Pancreas (tissue), 10 donors: ENCODE measurements at regions not wholly inside any gene's neighbourhood (a gene's known extent, or its start where the extent isn't known, plus 50 kb on each side); places are given as distances from the start of the nearest gene placed in this dataset.

Experiments used
- ATAC-seq, 4 donors: fragments of 200-7000 bp; cut with Tn5 transposase; one replicate each; pipeline versions ENCODE4 v1.8.0 to v1.9.1; 2020; ENCODE audit warnings: mild to moderate bottlenecking in 4 of 4, moderate library complexity in 4 of 4
- DNase-seq, 6 donors: peaks; one replicate each; pipeline ENCODE4 v3.0.0-alpha.2; 2020
- FAIRE-seq: peaks from 2 replicates; lab custom pipeline; 2012; peaks lifted over from hg19 to GRCh38; lab: Jason Lieb, UNC
- H3K27ac ChIP-seq, 4 donors: fragments of 200-600 bp; sonication (generic); 1 replicate in 3 of 4; 2 replicates in 1 of 4; pipeline versions ENCODE4 v1.5.0 to v1.8.0; 2020
- H3K27me3 ChIP-seq, 4 donors: fragments of 200-600 bp; one replicate each; pipeline ENCODE4 v1.8.0; 2021
- H3K36me3 ChIP-seq, 3 donors: fragments of 200-600 bp; sonication (generic) in 1 of 3; one replicate each; pipeline versions ENCODE4 v1.5.0 to v1.8.0; 2020 to 2021
- H3K4me1 ChIP-seq, 3 donors: fragments of 200-600 bp; one replicate each; pipeline ENCODE4 v1.8.0; 2021
- H3K4me3 ChIP-seq, 4 donors: fragments of 200-600 bp; sonication (generic) in 2 of 4; one replicate each; pipeline versions ENCODE4 v1.5.0 to v1.8.0; 2020 to 2021
- H3K9me3 ChIP-seq, 4 donors: fragments of 200-600 bp; one replicate each; pipeline ENCODE4 v1.8.0; 2021
- CTCF ChIP-seq, 4 donors: fragments of 200-600 bp; sonication (generic) in 3 of 4; IDR thresholded peaks; one replicate each; pipeline versions ENCODE4 v1.5.0 to v1.8.0; 2021; ENCODE audit warnings: antibody characterized with exemption in 4 of 4
- WGBS, 2 donors: extraction: QIAGEN DNeasy Blood & Tissue Kit; methylation state at CpG; one replicate each; pipeline ENCODE4 v1.1.7; 2013; 5-methylcytosine and 5-hydroxymethylcytosine counted together
- intact Hi-C, 3 donors: fragments of 100-400 bp; cut with DNase I; formaldehyde crosslinking; loops; one replicate each; pipeline versions ENCODE4 v1.11.1 to v1.14.2; 2022
- donor health status: healthy with polysubstance abuse.
- donor health status: DM: no; HTN: no; CAD: no; lungs with moderate emphysema.
- donor health status: DM: no; HTN: no; CAD: no.
- donor health status: control.
- donor health status: control.
- donor health status: Bipolar disorder and iron deficiency.
- donor health status: DM: yes; HTN: yes; CAD: no.
- donor health status: DM: no; HTN: no; CAD: no.
- donor health status: DM: no; HTN: no; CAD: no.
- donor health status: DM: yes; HTN: yes; CAD: no.

DNA sequence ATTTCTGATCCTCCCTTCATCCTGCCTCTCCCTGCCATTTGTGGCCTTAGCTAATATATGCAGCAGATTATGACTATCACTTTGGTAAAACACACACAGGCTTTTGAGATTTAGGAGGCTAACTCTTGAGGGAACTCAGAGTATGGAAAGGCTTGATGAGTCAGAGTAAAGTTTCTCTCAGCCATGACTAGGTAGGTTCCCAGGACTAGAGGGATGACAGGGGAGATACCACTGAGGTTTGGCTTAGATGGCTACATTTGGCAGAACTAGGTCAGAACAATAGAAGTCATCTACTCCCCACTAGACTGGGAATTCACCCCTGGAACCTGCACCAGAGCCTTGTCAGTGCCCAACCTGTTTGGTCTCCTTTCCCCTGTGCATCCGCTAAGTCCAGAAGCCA, 585.7 kb downstream of the TLL1 start:
- H3K36me3 ChIP-seq: no peaks in the 10 kb centered on the region
- intact Hi-C loops: no loop called here
- H3K27me3 ChIP-seq: no peaks in the 10 kb centered on the region
- H3K4me3 ChIP-seq: no peak overlapping the region
- H3K4me1 ChIP-seq: no peaks in the 10 kb centered on the region
- no peak for TF ChIP-seq CTCF (IDR thresholded peaks at IDR 0.05)
- H3K27ac ChIP-seq: no peak overlapping the region
- H3K9me3 ChIP-seq: no peaks in the 10 kb centered on the region
- DNase-seq (no peak), ATAC-seq (no peak), FAIRE-seq (no peak)
- WGBS, 2 donors: 89 to 100% methylated on average over 1 of the region's 1 CpG

- DNase-seq (no peak), FAIRE-seq (no peak), ATAC-seq (no peak)
- Histone ChIP-seq H3K9me3 (no peaks in the 10 kb centered on the region), H3K4me3 (no peak overlapping the region), H3K36me3 (no peaks in the 10 kb centered on the region), H3K27ac (no peak overlapping the region), H3K4me1 (no peaks in the 10 kb centered on the region), H3K27me3 (no peaks in the 10 kb centered on the region)
- TF ChIP-seq CTCF (IDR thresholded peaks at IDR 0.05): no peak
- intact Hi-C loops: no loop called here
- WGBS, 2 donors: 58% methylated on average over 5 of the region's 5 CpGs
Observed at GRCh38 chr4:166459621-166460020, 586.6 kb downstream of the TLL1 start.

DNA sequence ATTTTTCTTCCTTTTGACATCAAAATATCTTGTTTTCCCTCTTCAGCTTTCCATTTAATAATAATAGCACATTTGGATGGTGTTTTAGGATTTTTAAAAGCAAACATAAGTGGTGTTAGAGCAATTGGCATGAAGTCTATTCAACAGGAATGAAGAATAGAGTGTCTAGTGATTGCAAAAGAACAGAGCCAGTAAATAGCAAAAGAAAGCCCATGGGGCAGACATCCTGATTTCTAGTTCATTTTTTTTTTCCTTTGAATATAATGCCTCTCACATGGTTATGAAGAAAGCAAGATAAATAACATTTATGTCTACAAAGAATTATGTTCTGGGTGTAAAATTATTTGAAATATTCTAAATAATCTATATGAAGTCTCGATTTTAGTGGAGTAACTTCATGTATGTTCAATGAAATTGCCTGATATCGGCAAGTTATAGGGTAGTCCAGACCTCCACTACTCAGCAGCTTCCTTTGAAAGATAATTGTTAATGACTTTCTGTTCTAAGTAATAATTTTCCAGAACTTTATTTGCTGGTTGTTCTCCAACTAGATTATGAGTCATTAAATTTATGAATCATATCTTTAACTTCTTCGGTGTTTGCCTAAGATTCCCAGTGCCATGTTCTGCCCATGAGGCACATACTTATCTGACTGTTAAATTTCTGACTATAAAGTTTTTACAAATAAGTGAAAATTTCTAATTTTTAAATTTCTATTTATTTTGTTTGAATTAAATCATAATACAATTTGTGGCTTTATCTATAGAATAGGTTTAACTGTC, 587.9 kb downstream of the TLL1 start:
- FAIRE-seq (no peak), ATAC-seq (peak in 1 of 4 donors; percentile 45), DNase-seq (no peak)
- Histone ChIP-seq H3K4me3 (no peak overlapping the region), H3K4me1 (no peaks in the 10 kb centered on the region), H3K27ac (no peak overlapping the region), H3K9me3 (no peaks in the 10 kb centered on the region), H3K36me3 (no peaks in the 10 kb centered on the region), H3K27me3 (no peaks in the 10 kb centered on the region)
- no peak for TF ChIP-seq CTCF (IDR thresholded peaks at IDR 0.05)
- intact Hi-C loops: no loop called here
- WGBS, 2 donors: 53 to 68% methylated on average over 3 of the region's 3 CpGs

- DNase-seq (no peak), ATAC-seq (no peak), FAIRE-seq (no peak)
- Histone ChIP-seq H3K27me3 (no peaks in the 10 kb centered on the region), H3K9me3 (no peaks in the 10 kb centered on the region), H3K4me3 (no peak overlapping the region), H3K36me3 (no peaks in the 10 kb centered on the region), H3K27ac (no peak overlapping the region), H3K4me1 (peaks cover 0 to 16% (median 12%) of the 10 kb centered on the region in 3 donors)
- 41 to 56% methylated on average over 2 of the region's 2 CpGs for WGBS, 2 donors
- TF ChIP-seq CTCF (IDR thresholded peaks at IDR 0.05): no peak
- intact Hi-C loops: no loop called here
Observed at GRCh38 chr4:166481055-166481454, 608.0 kb downstream of the TLL1 start.

GRCh38 chr4:166481739-166482138, 608.7 kb downstream of the TLL1 start:
- H3K36me3 ChIP-seq: no peaks in the 10 kb centered on the region
- H3K27ac ChIP-seq: no peak overlapping the region
- FAIRE-seq (no peak), DNase-seq (no peak), ATAC-seq (no peak)
- no peaks in the 10 kb centered on the region for H3K9me3 ChIP-seq
- intact Hi-C loops: no loop called here
- H3K27me3 ChIP-seq: no peaks in the 10 kb centered on the region
- peaks cover 0 to 17% (median 12%) of the 10 kb centered on the region in 3 donors for H3K4me1 ChIP-seq
- no peak overlapping the region for H3K4me3 ChIP-seq
- no peak for TF ChIP-seq CTCF (IDR thresholded peaks at IDR 0.05)
